Chondrocyte (in vitro differentiated cells): ENCODE measurements at regions not wholly inside any gene's neighbourhood (a gene's known extent, or its start where the extent isn't known, plus 50 kb on each side); places are given as distances from the start of the nearest gene placed in this dataset.

ENCODE experiments used
- DNase-seq: peaks from one replicate; pipeline ENCODE4 v3.0.0; 2021; ENCODE audit warnings: mixed read lengths, low spot score
- H3K27ac Mint-ChIP-seq: one replicate; pipeline ENCODE4 v1.8.0; 2021; ENCODE audit warnings: mild to moderate bottlenecking, moderate library complexity, mixed read lengths; ENCODE audit not compliant: unreplicated experiment
- H3K27me3 Mint-ChIP-seq: 2 replicates; pipeline ENCODE4 v1.8.0; 2021; ENCODE audit warnings: low read depth, mixed read lengths
- H3K36me3 Mint-ChIP-seq: 2 replicates; pipeline ENCODE4 v1.8.0; 2021; ENCODE audit warnings: low read depth, mixed read lengths
- H3K4me1 Mint-ChIP-seq: 2 replicates; pipeline ENCODE4 v1.8.0; 2021; ENCODE audit warnings: low read depth, mild to moderate bottlenecking, mixed read lengths
- H3K4me3 Mint-ChIP-seq: one replicate; pipeline ENCODE4 v1.8.0; 2021; ENCODE audit warnings: mild to moderate bottlenecking, moderate library complexity, mixed read lengths; ENCODE audit not compliant: unreplicated experiment
- H3K9me3 Mint-ChIP-seq: 2 replicates; pipeline ENCODE4 v1.8.0; 2021; ENCODE audit warnings: low read depth, mixed read lengths
- CTCF ChIP-seq: fragments of 200-600 bp; sonication (generic); IDR thresholded peaks from 2 replicates; pipeline ENCODE4 v1.5.0; 2021; ENCODE audit warnings: antibody characterized with exemption, mild to moderate bottlenecking, moderate library complexity

GRCh38 chr7:156540619-156541165, 99.9 kb upstream of the RNF32 start:
- no peaks in the 10 kb centered on the region for H3K27me3 Mint-ChIP-seq
- H3K4me3 Mint-ChIP-seq = no peak overlapping the region
- no peaks in the 10 kb centered on the region for H3K4me1 Mint-ChIP-seq
- TF ChIP-seq CTCF = no peak
- no peaks in the 10 kb centered on the region for H3K36me3 Mint-ChIP-seq
- DNase-seq = no peak
- H3K9me3 Mint-ChIP-seq = no peaks in the 10 kb centered on the region
- no peak overlapping the region for H3K27ac Mint-ChIP-seq

- no peak overlapping the region for H3K27ac Mint-ChIP-seq
- H3K9me3 Mint-ChIP-seq = no peaks in the 10 kb centered on the region
- TF ChIP-seq CTCF = no peak
- H3K4me3 Mint-ChIP-seq = no peak overlapping the region
- H3K36me3 Mint-ChIP-seq = no peaks in the 10 kb centered on the region
- no peak for DNase-seq
- H3K27me3 Mint-ChIP-seq = no peaks in the 10 kb centered on the region
- no peaks in the 10 kb centered on the region for H3K4me1 Mint-ChIP-seq
Observed at GRCh38 chr7:156539999-156540398, 100.6 kb upstream of the RNF32 start.

DNA sequence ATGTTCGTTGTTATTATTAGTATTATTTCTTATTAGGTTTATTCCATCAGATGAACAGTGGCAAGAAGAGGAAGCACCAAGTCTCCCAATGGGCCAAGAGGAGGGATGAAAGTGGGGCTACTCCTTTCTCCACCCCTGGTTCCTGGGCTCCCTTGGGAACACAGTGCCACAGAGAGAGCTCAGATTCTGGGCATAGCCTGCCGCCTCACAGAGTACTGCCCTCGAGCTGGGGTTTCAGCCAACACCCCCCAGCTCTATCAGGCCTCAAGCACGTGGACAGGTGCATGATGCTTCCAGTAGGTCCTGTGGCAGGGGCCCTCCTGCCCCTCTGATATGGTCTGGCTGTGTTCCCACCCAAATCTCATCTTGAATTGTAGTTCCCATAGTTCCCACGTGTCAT, 103.6 kb upstream of the RNF32 start:
- Mint-ChIP-seq H3K27ac (no peak overlapping the region), H3K4me3 (no peak overlapping the region), H3K4me1 (no peaks in the 10 kb centered on the region), H3K27me3 (no peaks in the 10 kb centered on the region), H3K36me3 (no peaks in the 10 kb centered on the region), H3K9me3 (no peaks in the 10 kb centered on the region)
- no peak for TF ChIP-seq CTCF
- no peak for DNase-seq

DNA sequence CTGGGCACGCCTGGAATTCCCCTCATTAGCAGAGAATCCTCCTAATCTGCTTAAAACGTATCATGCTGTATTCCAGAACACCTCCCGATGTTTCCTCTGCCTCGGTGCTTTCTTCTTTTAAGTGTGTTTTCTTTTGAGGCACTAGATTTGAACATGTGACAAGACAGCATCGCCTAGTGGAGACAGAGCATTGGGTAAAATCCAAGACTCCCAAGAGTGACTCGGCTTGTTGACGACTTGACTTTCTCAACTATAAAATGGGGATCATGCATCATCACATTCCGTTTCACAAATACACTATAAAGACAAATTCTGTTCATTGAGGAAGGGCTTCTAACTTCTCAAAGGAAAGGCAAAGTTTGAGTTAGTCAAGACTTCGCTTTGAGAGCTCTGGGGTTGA, 105.6 kb upstream of the RNF32 start:
- no peak for DNase-seq
- no peaks in the 10 kb centered on the region for H3K9me3 Mint-ChIP-seq
- no peaks in the 10 kb centered on the region for H3K27me3 Mint-ChIP-seq
- TF ChIP-seq CTCF = no peak
- H3K4me1 Mint-ChIP-seq = no peaks in the 10 kb centered on the region
- H3K4me3 Mint-ChIP-seq = no peak overlapping the region
- H3K36me3 Mint-ChIP-seq = no peaks in the 10 kb centered on the region
- H3K27ac Mint-ChIP-seq = no peak overlapping the region

- Mint-ChIP-seq H3K27ac (no peak overlapping the region), H3K9me3 (no peaks in the 10 kb centered on the region), H3K4me1 (no peaks in the 10 kb centered on the region), H3K36me3 (no peaks in the 10 kb centered on the region), H3K4me3 (no peak overlapping the region), H3K27me3 (no peaks in the 10 kb centered on the region)
- DNase-seq = no peak
- TF ChIP-seq CTCF = no peak
Observed at GRCh38 chr7:156533964-156534363, 106.6 kb upstream of the RNF32 start.
